Esophagus (tissue), 2 donors: ENCODE measurements at regions not wholly inside any gene's neighbourhood (a gene's known extent, or its start where the extent isn't known, plus 50 kb on each side); places are given as distances from the start of the nearest gene placed in this dataset.

Source experiments
- H3K27ac ChIP-seq, 2 donors: one replicate each; pipeline ENCODE4 v1.5.1; 2013; ENCODE audit warnings: low read depth in 2 of 2, mild to moderate bottlenecking in 2 of 2, inconsistent platforms in 1 of 2, low read length in 1 of 2, moderate library complexity in 1 of 2
- H3K27me3 ChIP-seq, 2 donors: one replicate each; pipeline ENCODE4 v1.6.1; 2013; ENCODE audit warnings: low read length in 2 of 2, control low read depth in 1 of 2, mild to moderate bottlenecking in 1 of 2; ENCODE audit not compliant: insufficient read depth in 2 of 2, control insufficient read depth in 1 of 2
- H3K36me3 ChIP-seq, 2 donors: one replicate each; pipeline ENCODE4 v1.6.1; 2013; ENCODE audit warnings: low read length in 1 of 2; ENCODE audit not compliant: control insufficient read depth in 2 of 2, insufficient read depth in 2 of 2
- H3K4me1 ChIP-seq, 2 donors: one replicate each; pipeline ENCODE4 v1.6.1; 2013; ENCODE audit warnings: low read length in 1 of 2; ENCODE audit not compliant: control insufficient read depth in 2 of 2, insufficient read depth in 2 of 2
- H3K4me3 ChIP-seq, 2 donors: one replicate each; pipeline ENCODE4 v1.5.1; 2013; ENCODE audit warnings: low read length in 2 of 2, mild to moderate bottlenecking in 2 of 2, low read depth in 1 of 2, moderate library complexity in 1 of 2
- H3K9me3 ChIP-seq, 2 donors: one replicate each; pipeline ENCODE4 v1.6.1; 2013; ENCODE audit warnings: mild to moderate bottlenecking in 2 of 2, low read depth in 1 of 2, low read length in 1 of 2, moderate library complexity in 1 of 2; ENCODE audit not compliant: control insufficient read depth in 2 of 2, insufficient read depth in 1 of 2
- WGBS, 2 donors: extraction: QIAGEN DNeasy Blood & Tissue Kit; methylation state at CpG; one replicate each; pipeline ENCODE4 v1.1.7; 2013; 5-methylcytosine and 5-hydroxymethylcytosine counted together
- donor health status: healthy with polysubstance abuse.
- donor health status: Bipolar disorder and iron deficiency.

GRCh38 chr2:19479666-19480065, 121.2 kb upstream of the OSR1 start:
- Histone ChIP-seq H3K27me3 (no peaks in the 10 kb centered on the region), H3K9me3 (peaks cover 0 to 2% of the 10 kb centered on the region in 2 donors), H3K4me3 (no peak overlapping the region), H3K36me3 (no peaks in the 10 kb centered on the region), H3K27ac (no peak overlapping the region), H3K4me1 (no peaks in the 10 kb centered on the region)
- WGBS, 2 donors, result 91 to 97% methylated on average over 1 of the region's 1 CpG

- WGBS, 2 donors, result 74 to 80% methylated on average over 1 of the region's 1 CpG
- no peak overlapping the region for H3K4me3 ChIP-seq
These were observed 120.0 kb upstream of the OSR1 start for GRCh38 chr2:19478409-19478808.

GRCh38 chr2:19476327-19476726, 117.9 kb upstream of the OSR1 start:
- Histone ChIP-seq H3K4me3 (no peak overlapping the region), H3K4me1 (no peaks in the 10 kb centered on the region), H3K27ac (no peak overlapping the region), H3K36me3 (no peaks in the 10 kb centered on the region), H3K27me3 (no peaks in the 10 kb centered on the region), H3K9me3 (peaks cover 0 to 2% of the 10 kb centered on the region in 2 donors)
- WGBS, 2 donors, result 60 to 66% methylated on average over 2 of the region's 2 CpGs

More at GRCh38 chr2:19478409-19478808, 120.0 kb upstream of the OSR1 start:
- peaks cover 0 to 2% of the 10 kb centered on the region in 2 donors for H3K9me3 ChIP-seq
- no peak overlapping the region for H3K27ac ChIP-seq
- no peaks in the 10 kb centered on the region for H3K4me1 ChIP-seq
- no peaks in the 10 kb centered on the region for H3K36me3 ChIP-seq
- H3K27me3 ChIP-seq, result no peaks in the 10 kb centered on the region

GRCh38 chr2:19474128-19474527, 115.7 kb upstream of the OSR1 start:
- Histone ChIP-seq H3K36me3 (no peaks in the 10 kb centered on the region), H3K27ac (no peak overlapping the region), H3K4me3 (no peak overlapping the region), H3K27me3 (no peaks in the 10 kb centered on the region), H3K4me1 (no peaks in the 10 kb centered on the region), H3K9me3 (no peaks in the 10 kb centered on the region)
- WGBS, 2 donors, result 46 to 48% methylated on average over 8 of the region's 8 CpGs

GRCh38 chr2:19473350-19473749, 114.9 kb upstream of the OSR1 start:
- no peaks in the 10 kb centered on the region for H3K27me3 ChIP-seq

GRCh38 chr2:19472391-19472978, 114.1 kb upstream of the OSR1 start:
- H3K9me3 ChIP-seq, result no peaks in the 10 kb centered on the region
- no peaks in the 10 kb centered on the region for H3K27me3 ChIP-seq
- no peaks in the 10 kb centered on the region for H3K4me1 ChIP-seq
- no peak overlapping the region for H3K4me3 ChIP-seq
- 77 to 86% methylated on average over 4 of the region's 4 CpGs for WGBS, 2 donors
- H3K36me3 ChIP-seq, result no peaks in the 10 kb centered on the region
- H3K27ac ChIP-seq, result no peak overlapping the region

More at GRCh38 chr2:19473350-19473749, 114.9 kb upstream of the OSR1 start:
- no peaks in the 10 kb centered on the region for H3K9me3 ChIP-seq
- no peaks in the 10 kb centered on the region for H3K4me1 ChIP-seq
- 73 to 75% methylated on average over 6 of the region's 6 CpGs for WGBS, 2 donors
- H3K36me3 ChIP-seq, result no peaks in the 10 kb centered on the region
- H3K27ac ChIP-seq, result no peak overlapping the region
- no peak overlapping the region for H3K4me3 ChIP-seq

GRCh38 chr2:19471491-19471890, 113.1 kb upstream of the OSR1 start:
- H3K27ac ChIP-seq, result no peak overlapping the region
- H3K4me3 ChIP-seq, result no peak overlapping the region
- WGBS, 2 donors, result 91 to 94% methylated on average over 4 of the region's 4 CpGs
- no peaks in the 10 kb centered on the region for H3K9me3 ChIP-seq
- no peaks in the 10 kb centered on the region for H3K27me3 ChIP-seq
- H3K36me3 ChIP-seq, result no peaks in the 10 kb centered on the region
- H3K4me1 ChIP-seq, result no peaks in the 10 kb centered on the region

GRCh38 chr2:19465978-19466377, 107.6 kb upstream of the OSR1 start:
- H3K4me3 ChIP-seq, result no peak overlapping the region
- H3K9me3 ChIP-seq, result peaks cover 0 to 2% of the 10 kb centered on the region in 2 donors
- H3K27ac ChIP-seq, result no peak overlapping the region
- no peaks in the 10 kb centered on the region for H3K36me3 ChIP-seq
- no peaks in the 10 kb centered on the region for H3K27me3 ChIP-seq
- no peaks in the 10 kb centered on the region for H3K4me1 ChIP-seq

- Histone ChIP-seq H3K4me3 (no peak overlapping the region), H3K9me3 (peaks cover 0 to 2% of the 10 kb centered on the region in 2 donors)
- WGBS, 2 donors, result 68 to 69% methylated on average over 2 of the region's 2 CpGs
These were observed 103.8 kb upstream of the OSR1 start for GRCh38 chr2:19462256-19462645.

GRCh38 chr2:19461504-19462255, 103.3 kb upstream of the OSR1 start:
- H3K36me3 ChIP-seq, result no peaks in the 10 kb centered on the region
- H3K27ac ChIP-seq, result no peak overlapping the region
- no peaks in the 10 kb centered on the region for H3K4me1 ChIP-seq
- H3K4me3 ChIP-seq, result no peak overlapping the region
- 62 to 70% methylated on average over 5 of the region's 5 CpGs for WGBS, 2 donors
- no peaks in the 10 kb centered on the region for H3K27me3 ChIP-seq
- H3K9me3 ChIP-seq, result peaks cover 0 to 2% of the 10 kb centered on the region in 2 donors

More at GRCh38 chr2:19462256-19462645, 103.8 kb upstream of the OSR1 start:
- H3K4me1 ChIP-seq, result no peaks in the 10 kb centered on the region
- no peak overlapping the region for H3K27ac ChIP-seq
- H3K36me3 ChIP-seq, result no peaks in the 10 kb centered on the region
- no peaks in the 10 kb centered on the region for H3K27me3 ChIP-seq
